HEK293T (cell line): ENCODE measurements at regions not wholly inside any gene's neighbourhood (a gene's known extent, or its start where the extent isn't known, plus 50 kb on each side); places are given as distances from the start of the nearest gene placed in this dataset.

ENCODE experiments used
- CTCF ChIA-PET: fragments of 350-600 bp; formaldehyde crosslinking; extraction: SDS; loops from one replicate; lab custom pipeline; 2021; ENCODE audit warnings: antibody characterized with exemption, inconsistent platforms; lab: Yijun Ruan, JAX
- POLR2A ChIA-PET: fragments of 350-600 bp; formaldehyde crosslinking; extraction: SDS; loops from one replicate; lab custom pipeline; 2020; ENCODE audit warnings: antibody characterized with exemption, inconsistent platforms; lab: Yijun Ruan, JAX
- DNase-seq: peaks from one replicate; pipeline ENCODE4 v3.0.0; 2012; ENCODE audit warnings: mixed read lengths; ENCODE audit errors: extremely low spot score
- ARNT ChIP-seq: fragments of 450-650 bp; IDR thresholded peaks from 2 replicates; pipeline ENCODE4 v1.6.1; 2017; ENCODE audit warnings: mild to moderate bottlenecking
- BHLHE40 ChIP-seq: fragments of 450-650 bp; IDR thresholded peaks from 2 replicates; pipeline ENCODE4 v1.6.1; 2016; ENCODE audit warnings: mild to moderate bottlenecking, moderate library complexity, borderline replicate concordance
- CTBP1 ChIP-seq: fragments of 450-650 bp; IDR thresholded peaks from 2 replicates; pipeline ENCODE4 v1.6.1; 2016; ENCODE audit warnings: borderline replicate concordance
- ELF4 ChIP-seq: fragments of 450-650 bp; IDR thresholded peaks from 2 replicates; pipeline ENCODE4 v1.6.1; 2017; ENCODE audit warnings: antibody characterized with exemption
- FOXA1 ChIP-seq: fragments of 450-650 bp; IDR thresholded peaks from 2 replicates; pipeline ENCODE4 v1.6.1; 2016; ENCODE audit warnings: mild to moderate bottlenecking
- FOXK2 ChIP-seq: fragments of 450-650 bp; IDR thresholded peaks from 2 replicates; pipeline ENCODE4 v1.6.1; 2016; ENCODE audit warnings: mild to moderate bottlenecking
- FOXM1 ChIP-seq: fragments of 450-650 bp; IDR thresholded peaks from 2 replicates; pipeline ENCODE4 v1.6.1; 2017; ENCODE audit warnings: mild to moderate bottlenecking, borderline replicate concordance
- HDGF ChIP-seq: fragments of 450-650 bp; IDR thresholded peaks from 2 replicates; pipeline ENCODE4 v1.6.1; 2017; ENCODE audit warnings: antibody characterized with exemption, borderline replicate concordance
- L3MBTL2 ChIP-seq: fragments of 450-650 bp; conservative IDR thresholded peaks from 2 replicates; pipeline ENCODE4 v1.6.1; 2016; ENCODE audit warnings: mild to moderate bottlenecking
- LEF1 ChIP-seq: fragments of 450-650 bp; IDR thresholded peaks from 2 replicates; pipeline ENCODE4 v1.6.1; 2017; ENCODE audit warnings: mild to moderate bottlenecking, borderline replicate concordance
- NFRKB ChIP-seq: fragments of 450-650 bp; IDR thresholded peaks from 2 replicates; pipeline ENCODE4 v1.6.1; 2016; ENCODE audit warnings: mild to moderate bottlenecking, moderate library complexity
- SP1 ChIP-seq: fragments of 450-650 bp; IDR thresholded peaks from 2 replicates; pipeline ENCODE4 v1.6.1; 2017
- SUZ12 ChIP-seq: fragments of 450-650 bp; IDR thresholded peaks from 2 replicates; pipeline ENCODE4 v1.6.1; 2016; ENCODE audit warnings: mild to moderate bottlenecking
- TARDBP ChIP-seq: fragments of 450-650 bp; IDR thresholded peaks from 2 replicates; pipeline ENCODE4 v1.6.1; 2016
- ZNF384 ChIP-seq: fragments of 450-650 bp; IDR thresholded peaks from 2 replicates; pipeline ENCODE4 v1.6.1; 2016
- TF ChIP-seq, protein P1 (sequence below): fragments of 450-650 bp; IDR thresholded peaks from 2 replicates; pipeline ENCODE4 v1.6.1; 2016

DNA sequence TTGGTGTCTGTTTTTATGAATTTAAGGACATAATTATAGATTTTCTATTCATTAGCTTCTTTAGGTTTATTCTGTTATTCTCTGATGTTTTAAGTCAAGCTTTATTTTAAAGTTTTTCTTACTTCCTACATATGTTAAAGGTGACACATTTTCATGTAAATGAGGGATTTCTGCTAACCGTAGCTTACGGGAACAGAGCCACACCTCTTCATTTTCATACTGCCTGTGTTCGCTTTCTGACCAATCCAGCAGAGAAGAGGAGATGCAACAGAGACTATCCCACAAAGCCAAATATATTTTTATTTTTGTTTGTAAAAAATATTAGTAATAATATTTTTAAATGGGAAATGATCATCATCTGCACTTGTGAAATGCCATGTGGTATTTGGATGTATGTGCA is 774.1 kb downstream of the BRD1 start:
- ChIA-PET POLR2A (no interaction called here), CTCF (no interaction called here)
- TF ChIP-seq ARNT, result no peak
- TF ChIP-seq, protein P1, sequence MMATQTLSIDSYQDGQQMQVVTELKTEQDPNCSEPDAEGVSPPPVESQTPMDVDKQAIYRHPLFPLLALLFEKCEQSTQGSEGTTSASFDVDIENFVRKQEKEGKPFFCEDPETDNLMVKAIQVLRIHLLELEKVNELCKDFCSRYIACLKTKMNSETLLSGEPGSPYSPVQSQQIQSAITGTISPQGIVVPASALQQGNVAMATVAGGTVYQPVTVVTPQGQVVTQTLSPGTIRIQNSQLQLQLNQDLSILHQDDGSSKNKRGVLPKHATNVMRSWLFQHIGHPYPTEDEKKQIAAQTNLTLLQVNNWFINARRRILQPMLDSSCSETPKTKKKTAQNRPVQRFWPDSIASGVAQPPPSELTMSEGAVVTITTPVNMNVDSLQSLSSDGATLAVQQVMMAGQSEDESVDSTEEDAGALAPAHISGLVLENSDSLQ, result no peak
- no peak for TF ChIP-seq FOXA1
- DNase-seq, result no peak

DNA sequence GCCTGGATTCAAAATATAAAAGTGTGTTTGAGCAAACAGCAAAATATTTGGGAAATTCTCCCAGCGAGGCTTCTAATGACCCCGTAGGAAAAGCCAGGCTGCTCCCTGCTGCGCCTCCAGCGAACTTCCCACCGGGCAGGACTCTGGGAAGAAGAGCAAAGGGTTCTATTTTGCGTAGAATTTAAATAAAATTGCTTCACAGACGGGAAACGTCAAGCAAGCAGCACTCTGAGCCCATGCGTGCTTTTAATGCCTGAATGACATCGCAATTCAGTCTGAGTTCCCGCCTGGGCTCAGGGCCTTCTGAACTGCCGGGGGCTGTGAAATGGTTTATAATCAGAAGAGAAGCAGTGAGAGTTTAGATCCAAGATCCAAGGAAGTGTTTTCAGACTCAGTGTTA is 775.1 kb downstream of the BRD1 start:
- CTCF ChIA-PET, result no interaction called here

DNA sequence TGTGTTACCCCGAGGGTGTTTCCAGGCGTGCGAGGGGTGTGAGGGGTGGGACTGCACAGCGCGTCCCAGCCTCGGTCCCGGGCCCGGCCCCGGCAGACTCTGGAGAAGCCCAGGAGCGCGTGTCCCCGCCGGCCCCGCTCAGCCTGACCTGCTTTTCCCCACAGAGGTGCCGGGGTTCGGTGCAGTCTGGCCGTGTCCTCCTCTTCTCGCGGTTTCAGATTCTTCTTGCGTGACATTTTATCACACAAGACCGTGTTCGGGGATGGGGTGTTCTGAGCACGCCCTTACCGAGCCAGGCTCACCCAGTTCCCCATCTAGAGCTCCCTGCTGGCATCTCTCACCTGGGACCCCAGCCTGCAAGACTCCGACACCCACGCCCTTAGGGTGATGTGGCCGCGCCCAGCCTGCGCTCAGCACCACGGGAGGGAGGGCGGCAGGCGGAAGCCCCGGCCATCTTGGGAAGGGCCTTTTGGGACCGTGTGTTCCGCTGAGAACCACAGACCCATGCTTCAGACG is 775.6 kb downstream of the BRD1 start:
- ChIA-PET POLR2A (no interaction called here), CTCF (no interaction called here)
- DNase-seq, result no peak
- TF ChIP-seq CTBP1 (no peak), TARDBP (no peak), L3MBTL2 (no peak), FOXA1 (no peak), ELF4 (no peak), BHLHE40 (no peak), SUZ12 (no peak), ZNF384 (no peak), LEF1 (no peak), HDGF (no peak), FOXM1 (no peak), FOXK2 (no peak), NFRKB (no peak), ARNT (no peak), SP1 (no peak)
- TF ChIP-seq, protein P1, result no peak

More for the DNA sequence above, 775.1 kb downstream of the BRD1 start:
- POLR2A ChIA-PET, result no interaction called here
- TF ChIP-seq NFRKB, result no peak
- no peak for TF ChIP-seq CTBP1
- TF ChIP-seq LEF1, result no peak
- no peak for TF ChIP-seq FOXA1
- DNase-seq, result no peak

DNA sequence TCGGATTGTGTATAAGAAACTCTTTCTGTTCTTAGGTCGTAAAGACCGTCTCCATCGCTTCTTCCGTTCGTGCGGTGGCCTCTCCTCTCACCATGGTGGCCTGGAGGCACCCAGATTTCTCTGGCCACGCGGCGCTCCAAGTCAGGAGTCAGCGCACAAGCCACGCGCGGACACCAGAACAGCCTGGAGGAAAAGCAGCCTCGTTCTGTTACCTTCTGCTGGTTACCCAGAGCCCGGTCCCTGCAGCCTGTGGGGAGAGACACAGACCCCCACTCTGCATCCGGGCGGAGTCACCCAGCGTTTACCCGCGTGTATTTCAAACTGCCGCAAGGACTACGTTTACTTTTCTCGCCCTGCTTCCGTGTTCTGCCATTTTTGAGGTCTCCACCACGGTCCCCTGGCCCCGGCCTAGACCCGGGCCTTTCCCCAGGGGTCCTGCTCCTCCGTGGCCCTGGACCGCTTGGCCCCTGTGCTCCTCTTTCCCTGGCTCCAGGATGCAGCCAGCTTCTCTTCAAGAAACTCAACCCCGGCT is 776.1 kb downstream of the BRD1 start:
- ChIA-PET POLR2A (no interaction called here), CTCF (no interaction called here)
- no peak for DNase-seq
- TF ChIP-seq NFRKB (no peak), SP1 (no peak), BHLHE40 (no peak), LEF1 (no peak), HDGF (no peak), CTBP1 (no peak), L3MBTL2 (no peak), FOXA1 (no peak), TARDBP (no peak), FOXK2 (no peak)

DNA sequence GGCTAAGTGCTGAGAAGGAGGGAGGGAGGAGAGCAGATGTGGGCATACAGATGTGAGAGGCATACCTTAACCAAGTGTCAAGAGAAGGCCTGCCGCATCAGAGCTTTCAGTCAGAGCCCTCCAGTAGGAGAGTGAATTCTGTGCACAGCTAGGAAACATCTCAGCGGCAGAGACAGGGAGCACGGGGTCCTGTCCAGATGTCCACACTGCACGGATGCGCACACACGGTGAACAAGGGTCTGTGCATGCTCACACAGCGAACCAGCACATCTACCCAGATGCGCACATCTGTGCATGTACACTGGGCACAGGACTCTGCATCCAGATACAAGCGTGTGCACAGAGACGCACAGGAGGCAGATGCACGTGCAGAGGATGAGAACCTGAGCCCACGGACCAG is 778.0 kb downstream of the BRD1 start:
- CTCF ChIA-PET, result no interaction called here
- no peak for DNase-seq
- TF ChIP-seq TARDBP (no peak), SP1 (no peak), ELF4 (no peak), BHLHE40 (no peak), ARNT (no peak), FOXK2 (no peak), LEF1 (no peak), SUZ12 (no peak), HDGF (no peak), L3MBTL2 (no peak), FOXA1 (no peak), NFRKB (no peak), FOXM1 (no peak)
- TF ChIP-seq, protein P1, result no peak
- POLR2A ChIA-PET, result no interaction called here

DNA sequence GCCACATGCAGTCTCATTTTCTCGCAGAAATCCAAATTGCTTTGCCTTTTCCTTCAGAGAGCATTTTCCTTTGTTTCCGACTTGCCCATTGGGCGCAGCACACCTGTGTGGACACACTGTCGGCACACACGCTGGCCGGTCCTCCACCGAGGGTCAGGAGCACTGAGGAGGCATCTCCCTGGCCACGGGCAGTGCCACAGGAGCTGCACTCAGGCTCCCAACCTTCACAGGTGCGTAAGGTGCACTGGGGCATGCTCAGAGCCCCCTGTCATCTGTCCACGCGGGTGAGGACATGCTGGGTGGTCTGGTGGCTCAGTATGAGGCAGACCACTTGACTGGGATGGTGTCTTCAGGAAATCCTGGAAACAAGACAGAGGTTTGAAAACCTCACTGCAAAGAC is 779.1 kb downstream of the BRD1 start:
- DNase-seq, result no peak
- ChIA-PET CTCF (no interaction called here), POLR2A (no interaction called here)
- TF ChIP-seq ARNT (no peak), ELF4 (no peak), SP1 (no peak), TARDBP (no peak), FOXA1 (no peak), BHLHE40 (no peak), FOXK2 (no peak), L3MBTL2 (no peak), LEF1 (no peak), CTBP1 (no peak), FOXM1 (no peak), ZNF384 (no peak), SUZ12 (no peak), NFRKB (no peak), HDGF (no peak)
- TF ChIP-seq, protein P1, result no peak
